ENCODE measurements at regions not wholly inside any gene's neighbourhood (a gene's known extent, or its start where the extent isn't known, plus 50 kb on each side); places are given as distances from the start of the nearest gene placed in this dataset.
A peak's percentile ranks its signal among the peaks of the same experiment; 100 is the strongest.

DNA sequence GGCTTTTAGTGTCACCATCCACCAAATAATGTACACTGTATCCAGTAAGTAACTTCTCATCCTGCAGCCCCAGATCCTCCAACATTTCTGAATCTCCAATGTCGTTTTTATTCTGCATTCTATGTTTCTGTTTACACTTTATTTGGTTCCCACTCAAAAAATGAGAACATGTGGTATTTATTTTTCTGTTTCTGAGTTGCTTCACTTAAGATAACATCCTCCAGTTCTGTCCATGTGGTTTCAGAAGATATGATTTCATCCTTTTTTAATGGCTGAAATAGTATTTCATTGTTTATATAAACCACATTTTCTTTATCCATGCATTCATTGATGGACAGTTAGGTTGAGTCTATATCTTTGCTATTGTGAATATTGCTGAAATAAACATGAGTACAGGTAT, 677.3 kb upstream of the FTMT start:
- no peak for FAIRE-seq
- no peak for DNase-seq (ENCODE audit: low spot score in 2 of 2)

DNA sequence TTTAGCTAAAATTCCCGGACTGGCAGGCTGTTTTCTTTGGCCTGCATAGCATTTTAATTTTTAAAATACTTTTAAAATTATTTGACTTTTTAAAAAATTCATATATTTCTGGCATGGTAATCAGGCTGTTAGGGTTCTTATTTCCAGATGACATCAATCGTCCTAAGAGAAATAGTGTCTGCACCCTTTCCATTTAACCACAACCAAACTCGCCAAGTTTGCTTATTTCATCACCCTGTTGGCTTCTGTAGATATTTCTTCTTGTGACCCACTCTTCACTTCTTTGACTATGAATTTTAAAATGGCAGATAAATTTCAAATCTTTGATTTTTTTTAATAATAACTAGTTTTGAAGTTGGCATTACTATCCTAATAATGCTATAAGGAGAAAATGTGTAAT, 675.7 kb upstream of the FTMT start:
- no peak for FAIRE-seq
- no peak for DNase-seq (ENCODE audit: low spot score in 2 of 2)

DNA sequence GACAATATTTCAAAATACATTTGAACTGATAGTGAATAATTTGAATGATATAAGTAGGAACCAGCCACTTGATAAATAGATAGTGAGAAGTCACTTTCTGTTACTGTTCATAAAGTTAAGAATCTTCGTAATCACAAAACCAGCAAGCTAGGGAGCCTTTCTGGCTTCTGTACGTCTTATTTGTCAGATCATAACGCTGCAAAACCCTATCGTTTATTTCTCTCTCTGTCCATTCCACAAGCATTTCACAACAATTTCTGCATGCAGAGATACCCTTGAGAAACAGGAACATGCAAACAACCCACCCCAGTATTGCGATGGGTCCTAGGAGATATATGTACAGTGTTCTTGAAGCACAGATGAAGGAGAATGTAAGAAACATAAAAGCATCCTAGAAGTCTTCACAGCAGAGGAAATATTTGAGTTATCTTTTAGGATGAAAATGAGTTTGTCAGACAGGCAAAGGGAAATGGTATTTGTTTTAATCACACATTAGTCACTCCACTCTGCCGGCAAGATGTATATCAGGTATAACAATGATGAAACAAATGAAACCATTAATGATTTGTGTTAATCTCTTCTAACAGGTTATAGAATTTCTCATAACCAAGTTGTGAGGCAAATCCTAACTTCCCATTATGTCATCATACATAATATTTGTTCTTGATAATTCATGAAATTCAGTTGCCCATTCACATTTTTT, 668.7 kb upstream of the FTMT start:
- no peak for FAIRE-seq
- DNase-seq (ENCODE audit: low spot score in 2 of 2) = no peak

DNA sequence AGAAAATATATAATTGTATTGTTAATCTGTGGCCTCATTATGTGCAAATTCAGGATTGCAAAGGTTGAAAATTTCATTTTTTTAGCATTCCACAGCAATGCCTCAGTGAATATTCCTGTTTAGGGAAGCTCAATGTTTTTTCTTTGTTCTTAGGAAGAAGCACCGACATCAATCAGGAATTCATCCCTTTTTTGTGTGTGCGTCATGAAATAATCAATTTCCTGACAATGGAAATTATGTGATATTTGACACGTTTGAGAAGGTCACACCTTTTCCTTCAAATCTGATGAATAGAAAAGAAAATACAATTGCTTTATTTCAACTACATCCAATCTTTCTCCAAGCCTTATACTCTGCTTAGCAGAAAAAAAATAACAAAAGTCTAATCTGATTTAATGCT, 662.8 kb upstream of the FTMT start:
- no peak for DNase-seq (ENCODE audit: low spot score in 2 of 2)
- FAIRE-seq = no peak

DNA sequence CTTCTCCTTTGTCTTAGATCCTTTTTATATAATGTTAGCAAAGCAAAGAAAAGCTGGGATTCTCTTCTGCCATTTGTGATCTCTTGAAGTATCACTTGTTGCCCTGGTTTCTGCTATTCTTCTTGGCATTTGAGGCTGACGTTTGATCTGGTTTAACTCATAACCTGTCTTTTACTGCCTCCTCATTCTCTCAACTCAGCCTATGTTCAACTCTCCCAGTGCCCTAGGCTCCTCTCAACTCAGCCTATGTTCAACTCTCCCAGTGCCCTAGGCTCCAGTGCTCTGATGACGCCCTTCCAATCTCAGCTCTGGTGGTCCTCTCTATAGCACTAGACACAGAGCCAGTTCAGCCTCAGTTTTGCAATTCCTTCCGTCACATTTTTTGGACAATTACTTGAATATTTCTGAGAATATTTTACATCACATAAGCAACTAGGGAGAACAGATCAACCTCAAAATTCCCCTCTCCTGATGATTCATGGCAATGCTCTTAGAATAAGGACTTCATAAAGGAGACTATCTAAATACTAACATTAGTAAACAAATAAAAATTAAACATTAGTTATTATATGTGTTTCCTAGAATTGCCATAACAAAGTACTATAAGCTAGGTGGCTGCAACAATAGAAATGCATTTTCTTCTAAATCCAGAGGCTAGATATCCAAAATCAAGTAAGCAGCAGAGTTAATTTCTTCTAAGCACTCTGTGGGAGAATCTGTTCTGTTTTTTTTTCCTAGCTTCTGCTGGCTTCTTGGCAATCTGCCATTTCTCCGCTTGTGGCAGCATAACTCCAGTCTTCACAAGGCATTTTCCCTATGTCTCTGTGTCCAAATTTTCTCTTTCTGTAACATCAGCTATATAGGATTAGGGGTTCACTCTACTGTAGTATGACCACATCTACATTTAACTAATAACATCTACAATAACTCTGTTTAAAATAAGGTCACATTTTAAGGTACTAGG, 662.1 kb upstream of the FTMT start:
- no peak for DNase-seq (ENCODE audit: low spot score in 2 of 2)

DNA sequence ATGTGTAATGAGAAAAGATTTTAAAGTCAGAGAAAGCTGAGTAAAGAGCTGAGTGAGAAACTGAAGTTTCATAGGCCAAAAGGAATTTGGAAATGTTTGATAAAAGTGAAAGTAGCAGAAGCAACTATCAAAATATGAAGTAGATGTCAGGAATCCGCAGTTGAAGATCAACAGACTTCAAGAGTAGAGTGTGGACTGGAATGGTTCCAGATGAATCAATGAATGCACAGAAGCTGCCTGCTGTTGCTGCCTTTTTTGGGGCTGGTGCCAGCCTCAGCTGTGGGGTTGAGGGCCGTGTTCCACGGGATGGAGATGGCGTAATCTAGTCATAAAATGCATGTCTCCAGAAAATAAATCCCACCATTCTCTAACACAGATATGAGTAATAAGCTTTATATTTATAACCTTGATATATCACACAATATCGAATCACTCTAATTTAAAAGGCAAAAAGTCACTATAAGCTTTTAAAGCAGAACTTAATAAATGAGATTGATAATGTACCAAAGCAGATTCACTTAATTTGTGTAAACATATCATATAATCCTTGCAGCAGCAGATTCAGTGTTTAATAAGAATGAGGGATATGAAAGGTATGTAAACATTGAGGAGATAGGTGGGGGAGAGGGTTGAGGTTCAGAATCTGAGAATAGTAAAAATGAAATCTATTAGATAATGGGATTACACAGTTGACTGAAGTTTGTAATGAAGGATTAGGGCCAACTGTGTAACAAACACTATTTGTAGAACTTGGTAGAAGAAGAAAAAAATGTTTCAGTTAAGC, 652.3 kb upstream of the FTMT start:
- DNase-seq (ENCODE audit: low spot score in 2 of 2) = no peak
- no peak for FAIRE-seq

More for the DNA sequence above, 662.1 kb upstream of the FTMT start:
- no peak for FAIRE-seq

DNA sequence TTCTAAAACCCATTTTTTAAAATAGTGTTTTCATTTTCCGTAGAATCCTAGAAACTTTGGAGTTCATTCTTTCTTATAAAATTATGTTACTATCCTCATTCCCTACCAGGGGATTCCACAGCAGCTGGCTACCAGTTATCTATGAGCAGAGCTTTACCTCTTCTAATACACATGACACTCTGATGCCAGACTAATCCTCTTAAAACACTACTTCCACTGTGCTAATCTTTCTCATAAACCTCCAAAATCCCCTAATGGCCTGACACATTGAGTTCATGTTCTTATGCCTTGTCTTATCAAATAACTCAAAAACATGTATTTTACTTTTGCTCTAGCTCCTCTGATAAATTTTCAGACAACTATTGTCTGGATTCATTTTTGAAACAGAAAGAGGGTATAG, 633.6 kb upstream of the FTMT start:
- DNase-seq (ENCODE audit: low spot score in 2 of 2) (no peak), FAIRE-seq (no peak)

DNA sequence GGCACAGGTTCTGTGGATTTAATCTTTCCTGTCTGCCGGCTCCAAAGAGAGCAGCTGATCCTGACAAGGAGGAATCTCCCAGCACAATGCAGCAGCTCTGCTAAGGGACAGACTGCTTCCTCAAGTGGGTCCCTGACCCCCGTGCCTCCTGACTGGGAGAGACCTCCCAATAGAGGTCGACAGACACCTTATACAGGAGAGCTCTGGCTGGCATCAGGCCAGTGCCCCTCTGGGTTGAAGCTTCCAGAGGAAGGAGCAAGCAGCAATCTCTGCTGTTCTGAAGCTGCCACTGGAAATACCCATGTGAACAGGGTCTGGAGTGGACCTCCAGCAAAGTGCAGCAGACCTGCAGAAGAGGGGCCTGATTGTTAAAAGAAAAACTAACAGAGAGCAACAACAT, 630.2 kb upstream of the FTMT start:
- FAIRE-seq (no peak), DNase-seq (ENCODE audit: low spot score in 2 of 2) (no peak)

DNA sequence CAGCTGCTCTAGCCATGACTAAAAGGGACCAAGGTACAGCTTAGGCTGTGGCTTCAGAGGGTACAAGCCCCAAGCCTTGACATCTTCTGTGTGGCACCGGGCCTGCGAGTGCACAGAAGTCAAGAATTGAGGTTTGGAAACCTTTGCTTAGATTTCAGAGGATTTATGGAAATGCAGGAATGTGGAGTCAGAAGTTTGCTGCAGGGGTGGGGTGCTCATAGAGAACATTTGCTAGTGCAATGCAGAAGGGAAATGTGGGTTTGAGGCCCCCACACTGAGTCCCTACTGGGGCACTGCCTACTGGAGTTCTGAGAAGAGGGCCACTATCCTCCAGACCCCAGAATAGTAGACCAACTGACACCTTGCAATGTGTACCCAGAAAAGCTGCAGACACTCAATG, 624.9 kb upstream of the FTMT start:
- no peak for DNase-seq (ENCODE audit: low spot score in 2 of 2)
- no peak for FAIRE-seq

DNA sequence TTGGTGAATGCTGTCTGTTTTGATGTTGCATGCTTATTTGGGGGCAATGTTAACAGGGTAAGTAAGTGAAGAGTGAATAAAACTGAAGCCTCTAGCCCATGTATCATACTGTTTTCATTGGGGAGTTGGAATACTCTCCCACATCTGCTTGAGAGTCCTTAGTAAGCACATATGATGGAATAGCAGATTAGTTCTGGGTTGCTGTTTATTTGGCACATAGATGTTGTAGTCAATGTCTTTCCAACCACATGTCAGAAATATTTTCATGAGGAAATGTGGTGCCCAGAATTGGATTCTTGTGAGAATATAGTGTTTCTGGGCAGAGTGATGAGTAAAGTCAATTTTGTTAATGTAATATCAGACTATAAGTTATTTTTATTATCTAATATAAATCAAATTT, 611.7 kb upstream of the FTMT start:
- FAIRE-seq (no peak), DNase-seq (ENCODE audit: low spot score in 2 of 2) (no peak)

DNA sequence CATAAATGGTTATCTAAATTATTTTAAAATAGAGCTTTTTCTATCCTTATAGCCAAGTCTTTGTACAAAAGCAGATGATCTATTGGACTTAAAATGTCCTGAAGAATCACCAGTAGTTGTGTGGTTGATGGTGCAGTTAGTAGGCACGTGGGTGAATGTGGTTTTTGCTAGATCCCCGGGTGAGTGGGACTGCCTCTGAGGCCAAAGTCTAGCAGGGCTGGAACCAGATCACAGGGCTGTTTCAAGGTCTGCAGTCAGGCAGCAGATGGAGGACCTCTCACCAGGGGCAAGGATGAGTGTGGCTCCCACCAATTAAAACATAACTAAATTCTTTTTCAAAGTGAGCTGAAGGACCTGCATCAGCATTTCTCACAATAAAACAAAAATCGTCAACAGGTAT, 604.7 kb upstream of the FTMT start:
- no peak for DNase-seq (ENCODE audit: low spot score in 2 of 2)
- no peak for FAIRE-seq

DNA sequence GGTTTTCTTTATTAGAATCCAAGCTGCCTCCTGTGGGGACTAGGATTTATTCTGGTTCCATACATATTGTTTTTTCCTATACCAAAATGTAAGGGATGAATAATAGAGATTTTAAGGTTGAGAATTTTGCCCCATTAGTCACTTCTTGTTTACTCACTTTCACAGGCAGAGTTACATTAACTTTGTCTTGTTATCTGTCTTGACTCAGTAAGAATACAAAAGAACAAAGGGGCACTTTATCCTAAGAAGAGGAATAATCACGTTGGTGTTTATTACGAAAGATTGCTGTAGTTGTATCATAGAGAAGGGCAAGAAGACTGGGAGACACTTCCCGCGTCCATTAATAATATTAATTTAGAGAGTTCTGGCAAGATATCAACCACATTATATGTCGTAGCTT, 599.7 kb upstream of the FTMT start:
- DNase-seq (ENCODE audit: low spot score in 2 of 2) (no peak), FAIRE-seq (no peak)

DNA sequence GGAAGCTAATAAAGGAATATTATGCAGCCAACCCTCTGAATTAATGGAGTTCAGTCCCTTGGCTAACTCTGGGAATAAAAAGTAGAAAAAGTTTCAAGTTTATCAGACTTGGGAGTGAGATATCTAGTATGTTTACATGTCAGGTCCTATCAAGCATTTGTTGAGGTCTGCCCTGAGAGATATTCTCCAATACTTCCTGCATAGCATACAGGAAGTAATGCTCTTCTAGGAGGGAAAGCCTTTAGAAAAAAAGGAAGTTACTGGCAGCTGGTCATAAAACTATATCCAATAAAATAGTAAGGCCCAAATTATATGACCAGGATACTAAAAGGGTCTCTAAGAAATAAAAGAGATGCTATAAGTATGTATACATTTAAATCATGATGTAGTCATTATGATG, 594.1 kb upstream of the FTMT start:
- no peak for FAIRE-seq
- no peak for DNase-seq (ENCODE audit: low spot score in 2 of 2)

DNA sequence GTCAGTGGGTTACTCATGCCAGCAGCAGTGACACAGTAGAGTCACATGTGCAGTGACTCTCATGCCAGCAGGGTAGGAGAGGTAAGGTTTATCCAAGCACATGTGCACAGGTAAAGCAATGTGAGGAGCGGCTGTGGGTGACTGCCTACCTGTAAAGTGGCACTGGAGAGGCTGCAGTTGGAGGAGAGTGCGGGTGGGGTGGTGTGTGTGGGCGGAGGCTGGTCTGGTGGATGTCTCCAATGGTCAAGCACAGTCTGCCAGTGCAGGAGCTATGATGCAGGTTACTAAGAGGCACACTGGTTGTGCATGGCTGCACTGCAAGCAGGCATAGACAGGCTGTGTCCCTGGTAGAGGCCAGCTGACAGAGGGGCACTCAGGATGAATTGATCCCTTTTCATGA, 588.2 kb upstream of the FTMT start:
- FAIRE-seq (no peak), DNase-seq (ENCODE audit: low spot score in 2 of 2) (no peak)

DNA sequence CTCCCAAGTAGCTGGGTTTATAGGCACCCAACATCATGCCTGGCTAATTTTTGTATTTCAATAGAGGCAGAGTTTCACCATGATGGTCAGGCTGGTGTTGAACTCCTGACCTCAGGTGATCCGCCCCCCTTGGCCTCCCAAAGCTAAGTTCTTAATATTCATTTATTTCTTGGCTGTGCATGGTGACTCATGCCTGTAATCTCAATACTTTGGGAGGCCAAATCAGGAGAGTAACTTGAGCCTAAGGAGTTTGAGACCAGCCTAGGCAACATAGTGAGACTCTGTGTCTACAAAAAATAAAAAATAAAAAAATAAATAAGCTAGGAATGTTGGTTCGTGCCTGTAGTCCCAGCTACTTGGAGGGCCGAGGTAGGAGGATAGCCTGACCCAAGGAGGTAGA, 587.1 kb upstream of the FTMT start:
- FAIRE-seq = no peak
- DNase-seq (ENCODE audit: low spot score in 2 of 2) = no peak

DNA sequence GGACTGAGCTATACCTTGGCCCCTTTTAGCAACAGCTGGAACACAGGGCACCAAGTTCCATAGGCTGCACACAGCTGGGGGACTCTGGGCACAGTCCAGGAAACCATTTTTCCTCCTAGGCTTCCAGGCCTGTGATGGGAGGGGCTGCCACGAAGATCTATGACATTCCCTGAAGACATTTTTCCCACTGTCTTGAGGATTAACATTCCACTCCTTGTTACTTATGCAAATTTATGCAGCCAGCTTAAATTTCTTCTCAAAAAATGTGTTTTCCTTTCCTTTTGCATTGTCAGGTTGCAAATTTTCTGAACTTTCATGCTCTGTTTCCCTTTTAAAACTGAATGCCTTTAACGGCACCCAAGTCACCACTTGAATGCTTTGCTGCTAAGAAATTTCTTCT, 580.1 kb upstream of the FTMT start:
- no peak for FAIRE-seq
- no peak for DNase-seq (ENCODE audit: low spot score in 2 of 2)

DNA sequence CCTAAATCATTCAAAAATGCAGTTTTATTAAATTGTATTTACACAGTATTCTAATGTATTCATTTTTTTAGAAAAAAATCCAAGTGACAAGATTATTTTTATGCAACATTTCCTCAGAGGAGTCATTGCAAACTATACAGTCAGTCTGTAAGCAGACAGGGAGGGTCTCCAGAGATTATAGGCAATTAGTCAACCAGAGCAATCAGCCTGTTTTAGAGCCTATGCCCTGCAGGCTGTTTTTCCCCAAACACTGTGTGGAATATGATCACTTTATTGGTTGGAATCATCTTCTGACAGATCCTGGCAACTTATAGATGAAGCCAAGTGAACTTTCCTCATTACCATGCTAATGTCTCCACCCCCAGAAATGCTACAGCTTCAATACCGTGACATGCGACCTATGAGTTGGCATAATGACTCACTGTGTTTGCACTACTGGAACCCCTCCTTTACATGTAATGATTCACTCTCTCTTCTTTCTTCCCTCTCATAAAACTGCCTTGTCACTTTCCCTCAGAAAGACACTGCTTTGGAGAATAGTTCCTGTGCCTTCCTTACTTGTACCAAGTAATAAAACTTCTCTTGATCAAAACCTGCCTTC, 577.7 kb upstream of the FTMT start:
- no peak for FAIRE-seq
- no peak for DNase-seq (ENCODE audit: low spot score in 2 of 2)

DNA sequence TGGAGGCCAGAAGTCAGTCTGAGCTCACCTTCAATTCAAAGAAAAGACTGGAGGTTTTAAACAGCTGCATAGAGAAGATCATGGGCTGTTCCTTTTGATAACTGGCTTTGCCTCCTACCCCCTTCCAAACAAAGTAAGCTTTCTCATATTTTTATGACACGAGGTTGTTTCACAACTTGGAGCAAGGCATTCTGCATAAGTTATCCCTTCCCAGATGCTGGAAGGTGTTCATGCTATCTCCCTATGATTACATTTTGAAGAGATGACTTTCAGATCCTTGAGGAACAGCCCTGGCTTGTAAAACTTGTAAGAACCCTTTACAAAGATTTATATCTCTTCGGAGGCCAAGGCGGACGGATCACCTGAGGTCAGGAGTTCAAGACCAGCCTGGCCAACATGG, 571.9 kb upstream of the FTMT start:
- DNase-seq (ENCODE audit: low spot score in 2 of 2) (no peak), FAIRE-seq (no peak)

DNA sequence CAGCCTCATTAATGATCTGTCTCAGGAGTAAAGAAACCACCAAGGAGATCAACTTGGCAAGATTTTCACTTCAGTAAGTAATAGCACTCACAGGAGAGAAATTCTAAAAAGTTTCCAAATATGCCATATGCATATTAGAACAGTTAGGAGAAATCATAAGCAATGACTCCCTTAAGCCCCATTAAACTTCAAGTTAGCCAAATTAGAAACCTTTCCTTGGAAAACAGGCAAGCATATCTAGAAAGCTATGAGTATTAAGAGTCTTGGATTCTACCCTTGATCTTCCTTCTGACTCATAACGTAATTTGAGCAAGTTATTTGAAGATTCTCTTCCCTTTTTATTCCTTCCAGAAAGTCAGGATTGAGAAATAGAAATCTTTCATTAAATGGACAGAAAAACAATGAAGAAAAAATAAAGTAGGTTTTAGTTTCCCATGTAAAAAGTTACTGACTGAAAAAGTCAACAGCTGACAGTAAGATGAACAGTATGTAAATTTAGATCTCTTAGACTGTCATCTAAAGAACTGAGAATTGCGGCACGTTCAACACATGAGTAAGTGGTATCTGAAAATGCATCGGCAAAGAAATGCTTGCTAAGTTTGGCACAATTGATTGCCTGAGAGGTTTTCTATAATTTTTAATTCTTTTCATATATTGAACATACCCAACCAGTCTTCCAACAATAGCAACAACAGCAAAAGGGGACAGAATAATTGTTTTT, 565.7 kb upstream of the FTMT start:
- DNase-seq (ENCODE audit: low spot score in 2 of 2) (no peak), FAIRE-seq (no peak)

DNA sequence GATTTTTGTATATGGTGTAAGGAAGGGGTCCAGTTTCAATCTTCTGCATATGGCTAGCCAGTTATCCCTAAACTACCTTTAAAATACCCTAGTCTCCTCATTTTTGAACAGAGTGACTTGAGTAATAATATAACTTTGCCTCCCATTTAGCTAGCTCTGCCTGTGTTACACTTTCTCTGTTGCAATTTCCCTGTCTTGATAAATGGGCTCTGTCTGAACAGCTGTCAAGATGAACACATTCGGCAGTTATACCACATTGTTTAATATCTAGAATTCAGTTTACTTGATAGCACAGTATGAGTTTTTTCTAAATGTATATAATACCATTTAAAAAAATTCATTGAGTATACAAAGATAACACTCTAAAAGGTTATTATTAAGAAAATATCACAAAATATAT, 562.9 kb upstream of the FTMT start:
- FAIRE-seq (peak; percentile 8), DNase-seq (ENCODE audit: low spot score in 2 of 2) (no peak)

Data from frontal cortex (tissue), 3 donors.